ENCODE measurements at regions not wholly inside any gene's neighbourhood (a gene's known extent, or its start where the extent isn't known, plus 50 kb on each side); places are given as distances from the start of the nearest gene placed in this dataset.

DNA sequence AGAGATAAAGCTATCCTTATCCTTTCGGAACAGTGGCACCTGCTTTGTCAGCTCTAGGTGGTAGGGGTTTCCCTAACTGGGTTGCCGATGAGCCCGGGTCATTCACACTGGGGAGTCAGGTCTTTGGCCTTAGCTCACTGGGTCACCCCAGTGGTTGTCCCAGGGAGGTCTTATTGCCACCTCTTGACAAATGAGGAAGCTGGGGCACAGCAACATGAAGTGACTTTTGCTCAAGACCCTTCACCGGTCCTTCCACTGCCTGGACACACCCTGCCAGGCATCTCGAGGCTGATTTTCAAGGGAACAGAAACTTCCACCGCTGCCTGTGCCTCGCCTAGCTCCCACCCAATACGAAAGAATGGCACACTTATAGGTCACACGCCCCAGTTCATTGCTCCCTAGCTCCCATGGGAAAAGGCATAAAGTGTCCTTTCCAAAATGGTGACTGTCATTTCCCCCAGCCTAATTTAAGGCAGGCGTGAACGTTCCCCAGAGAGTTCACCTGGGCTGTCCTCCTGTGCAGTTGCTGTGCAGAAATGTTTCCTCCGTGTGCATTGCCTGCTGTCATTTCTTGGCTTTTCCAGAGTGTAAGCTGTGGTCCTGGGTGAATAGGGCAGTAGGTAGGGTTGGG lies 156.1 kb upstream of the CCND2 start:
- DNase-seq (ENCODE audit: low read depth) = no peak
- TF ChIP-seq, protein P1, sequence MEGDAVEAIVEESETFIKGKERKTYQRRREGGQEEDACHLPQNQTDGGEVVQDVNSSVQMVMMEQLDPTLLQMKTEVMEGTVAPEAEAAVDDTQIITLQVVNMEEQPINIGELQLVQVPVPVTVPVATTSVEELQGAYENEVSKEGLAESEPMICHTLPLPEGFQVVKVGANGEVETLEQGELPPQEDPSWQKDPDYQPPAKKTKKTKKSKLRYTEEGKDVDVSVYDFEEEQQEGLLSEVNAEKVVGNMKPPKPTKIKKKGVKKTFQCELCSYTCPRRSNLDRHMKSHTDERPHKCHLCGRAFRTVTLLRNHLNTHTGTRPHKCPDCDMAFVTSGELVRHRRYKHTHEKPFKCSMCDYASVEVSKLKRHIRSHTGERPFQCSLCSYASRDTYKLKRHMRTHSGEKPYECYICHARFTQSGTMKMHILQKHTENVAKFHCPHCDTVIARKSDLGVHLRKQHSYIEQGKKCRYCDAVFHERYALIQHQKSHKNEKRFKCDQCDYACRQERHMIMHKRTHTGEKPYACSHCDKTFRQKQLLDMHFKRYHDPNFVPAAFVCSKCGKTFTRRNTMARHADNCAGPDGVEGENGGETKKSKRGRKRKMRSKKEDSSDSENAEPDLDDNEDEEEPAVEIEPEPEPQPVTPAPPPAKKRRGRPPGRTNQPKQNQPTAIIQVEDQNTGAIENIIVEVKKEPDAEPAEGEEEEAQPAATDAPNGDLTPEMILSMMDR (IDR thresholded peaks at IDR 0.05; ENCODE audit: control insufficient read depth, insufficient read depth, low read depth, low read length, missing control alignments) = no peak
- H3K4me3 ChIP-seq (ENCODE audit: control insufficient read depth, low read depth, low read length) = no peak overlapping the region

DNA sequence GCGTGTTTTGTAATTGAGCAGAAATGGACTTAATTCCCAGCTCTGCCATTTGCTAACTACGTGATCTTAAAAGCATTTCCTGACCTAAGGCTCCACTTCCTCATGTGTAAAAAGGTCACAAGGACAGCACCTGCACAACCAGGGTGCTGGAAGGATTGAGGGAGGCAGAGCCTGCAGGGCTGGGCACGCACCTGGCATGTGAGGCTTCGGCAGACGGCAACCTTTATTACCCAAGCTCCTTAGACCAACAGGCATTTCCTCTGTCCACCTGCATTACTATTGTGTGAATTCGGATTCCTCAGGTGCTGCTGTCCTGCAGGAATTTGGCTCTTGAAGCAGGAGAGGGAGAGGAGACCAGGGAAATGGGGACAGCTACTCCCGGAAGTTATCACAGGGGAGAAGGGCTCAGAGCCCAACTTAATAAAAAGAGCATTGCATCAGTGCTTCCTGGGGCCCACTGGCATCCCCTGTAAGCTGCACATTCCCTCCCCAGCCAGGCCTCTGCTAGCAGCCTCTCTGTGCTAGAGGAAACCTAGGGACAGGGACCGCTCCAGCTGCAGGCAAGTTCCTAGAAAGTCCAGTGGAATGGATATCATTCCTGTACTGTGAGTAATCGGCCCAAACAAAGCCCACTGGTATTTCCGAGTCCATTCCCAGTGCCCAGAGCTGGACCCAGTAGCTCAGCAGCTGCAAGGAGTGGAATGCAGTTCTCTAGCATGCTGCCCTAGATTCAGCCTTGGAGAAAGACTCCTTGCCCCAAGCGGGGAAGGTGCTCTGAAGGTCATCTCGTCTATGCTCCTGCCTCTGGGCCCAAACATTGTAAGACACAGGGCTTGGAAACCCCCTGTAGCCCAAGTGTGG lies 157.1 kb upstream of the CCND2 start:
- TF ChIP-seq, protein P1 (IDR thresholded peaks at IDR 0.05; ENCODE audit: control insufficient read depth, insufficient read depth, low read depth, low read length, missing control alignments) = no peak
- no peak overlapping the region for H3K4me3 ChIP-seq (ENCODE audit: control insufficient read depth, low read depth, low read length)
- peak; percentile 40 for DNase-seq (ENCODE audit: low read depth)

DNA sequence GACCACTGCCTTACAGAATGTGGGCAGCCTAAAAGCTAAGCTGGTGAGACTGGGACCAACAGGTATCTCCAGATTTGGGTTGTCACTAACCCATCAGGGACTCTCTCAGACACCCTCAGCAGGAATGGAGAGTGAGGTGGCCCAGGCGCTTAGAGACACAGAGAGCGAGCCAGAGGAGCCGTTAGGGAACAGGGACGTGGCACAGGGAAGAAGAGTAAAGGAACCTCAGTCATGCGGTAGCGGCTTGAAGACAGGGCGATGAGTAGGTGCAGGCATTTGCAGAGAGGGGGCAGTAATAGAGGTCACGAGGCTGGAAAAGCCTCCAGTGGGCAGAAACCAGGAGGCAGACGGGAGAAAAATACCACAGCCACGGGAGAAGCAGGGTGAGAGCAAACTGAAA lies 158.0 kb upstream of the CCND2 start:
- H3K4me3 ChIP-seq (ENCODE audit: control insufficient read depth, low read depth, low read length) = no peak overlapping the region
- DNase-seq (ENCODE audit: low read depth) = no peak
- TF ChIP-seq, protein P1 (IDR thresholded peaks at IDR 0.05; ENCODE audit: control insufficient read depth, insufficient read depth, low read depth, low read length, missing control alignments) = no peak

DNA sequence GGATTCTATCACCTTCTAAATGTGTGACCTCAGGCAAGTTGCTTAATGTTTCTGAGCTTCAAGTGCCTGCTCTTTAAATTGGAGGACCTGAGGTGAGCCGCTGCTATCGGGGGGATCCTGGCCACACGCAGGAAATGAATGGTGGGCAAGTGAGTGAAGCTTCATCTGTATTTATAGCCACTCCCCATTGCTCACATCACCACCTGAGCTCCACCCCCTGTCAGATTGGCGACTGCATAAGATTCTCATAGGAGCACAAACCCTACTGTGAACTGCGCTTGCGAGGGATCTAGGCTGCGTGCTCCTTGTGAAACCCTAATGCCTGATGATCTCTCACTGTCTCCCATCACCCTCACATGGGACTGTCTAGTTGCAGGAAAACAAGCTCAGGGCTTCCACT lies 158.6 kb upstream of the CCND2 start:
- DNase-seq (ENCODE audit: low read depth) = no peak
- TF ChIP-seq, protein P1 (IDR thresholded peaks at IDR 0.05; ENCODE audit: control insufficient read depth, insufficient read depth, low read depth, low read length, missing control alignments) = no peak
- H3K4me3 ChIP-seq (ENCODE audit: control insufficient read depth, low read depth, low read length) = no peak overlapping the region

DNA sequence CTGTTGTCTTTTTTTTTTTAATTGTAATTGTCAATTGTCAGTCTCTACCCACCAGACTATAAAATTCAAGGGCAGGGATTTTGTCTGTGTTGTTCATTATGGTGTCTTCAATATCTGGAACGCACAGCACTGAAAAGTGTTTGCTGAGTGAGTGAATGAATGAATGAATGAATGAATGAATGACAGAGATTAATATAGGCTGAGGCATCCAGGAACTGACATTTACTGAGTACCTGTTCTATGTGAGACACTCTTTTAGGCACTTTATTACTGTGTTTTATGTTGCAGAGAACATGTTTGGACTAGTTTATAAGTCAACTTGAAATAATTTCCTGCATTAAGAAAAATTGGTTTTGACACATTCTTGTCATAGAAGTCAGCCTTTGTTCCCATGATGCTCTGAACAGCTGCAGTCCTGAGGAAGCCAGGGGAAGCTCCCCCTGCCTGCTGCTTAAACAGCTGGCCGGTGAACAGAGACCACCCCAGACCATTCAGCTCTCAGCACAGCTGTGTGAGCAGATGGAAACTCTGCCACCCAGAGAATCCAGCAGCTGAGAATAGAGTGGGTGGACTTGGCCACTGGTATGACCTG lies 160.7 kb upstream of the CCND2 start:
- TF ChIP-seq, protein P1 (IDR thresholded peaks at IDR 0.05; ENCODE audit: control insufficient read depth, insufficient read depth, low read depth, low read length, missing control alignments) = no peak
- no peak overlapping the region for H3K4me3 ChIP-seq (ENCODE audit: control insufficient read depth, low read depth, low read length)
- no peak for DNase-seq (ENCODE audit: low read depth)

DNA sequence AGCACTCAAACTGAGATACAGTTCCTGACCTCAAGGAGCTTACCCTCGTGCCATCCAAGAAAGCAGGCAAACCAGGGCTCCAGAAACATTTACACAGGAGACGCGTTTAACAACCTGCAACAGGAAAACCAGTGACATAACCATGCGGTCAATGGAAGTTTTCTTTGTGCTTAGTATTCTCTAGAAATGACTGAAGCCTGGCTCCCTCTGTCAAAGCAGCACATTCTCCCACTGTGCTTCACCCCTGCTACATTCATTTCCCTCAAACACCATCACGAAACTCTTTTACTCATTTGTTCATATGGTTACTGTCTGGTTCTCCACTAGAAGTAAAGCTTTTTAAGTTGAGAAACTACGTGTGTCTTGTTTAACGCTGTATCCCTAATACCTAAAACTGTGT lies 161.3 kb upstream of the CCND2 start:
- no peak for DNase-seq (ENCODE audit: low read depth)
- TF ChIP-seq, protein P1 (IDR thresholded peaks at IDR 0.05; ENCODE audit: control insufficient read depth, insufficient read depth, low read depth, low read length, missing control alignments) = no peak
- H3K4me3 ChIP-seq (ENCODE audit: control insufficient read depth, low read depth, low read length) = no peak overlapping the region
